ENCODE measurements at regions not wholly inside any gene's neighbourhood (a gene's known extent, or its start where the extent isn't known, plus 50 kb on each side); places are given as distances from the start of the nearest gene placed in this dataset.

DNA sequence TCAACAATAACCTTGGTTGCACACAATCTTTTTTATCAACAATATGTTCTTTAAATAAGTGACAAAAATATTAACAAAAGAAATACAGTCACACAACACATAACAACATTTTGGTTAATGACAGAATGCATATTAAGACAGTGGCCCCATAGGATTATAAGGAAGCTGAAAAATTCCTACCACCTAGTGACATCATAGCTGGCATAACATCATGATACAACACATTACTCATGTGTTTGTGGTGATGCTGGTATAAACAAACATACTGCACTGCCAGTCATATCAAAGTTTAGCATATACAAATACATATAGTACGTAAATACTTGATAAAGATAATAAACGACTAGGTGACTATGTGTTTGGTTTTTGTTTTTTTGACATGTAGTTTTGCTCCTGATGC lies 344.8 kb upstream of the POU5F2 start:
- no peak for TF ChIP-seq ZNF8 (CRISPR knock-in tag; IDR thresholded peaks at IDR 0.05)
- TF ChIP-seq ZC3H10 (CRISPR knock-in tag; IDR thresholded peaks at IDR 0.05), result no peak
- no peak for TF ChIP-seq ARNTL (CRISPR knock-in tag; IDR thresholded peaks at IDR 0.05; ENCODE audit: borderline replicate concordance, low read depth)
- no peak for TF ChIP-seq BACH2 (CRISPR knock-in tag; IDR thresholded peaks at IDR 0.05; ENCODE audit: borderline replicate concordance)
- no peak for TF ChIP-seq PPARA (CRISPR knock-in tag; IDR thresholded peaks at IDR 0.05; ENCODE audit: borderline replicate concordance)
- no peak for TF ChIP-seq ZNF565 (CRISPR knock-in tag; conservative IDR thresholded peaks at IDR 0.05; ENCODE audit: low read depth)
- no peak for TF ChIP-seq ISL1 (CRISPR knock-in tag; IDR thresholded peaks at IDR 0.05)
- TF ChIP-seq, protein P1, sequence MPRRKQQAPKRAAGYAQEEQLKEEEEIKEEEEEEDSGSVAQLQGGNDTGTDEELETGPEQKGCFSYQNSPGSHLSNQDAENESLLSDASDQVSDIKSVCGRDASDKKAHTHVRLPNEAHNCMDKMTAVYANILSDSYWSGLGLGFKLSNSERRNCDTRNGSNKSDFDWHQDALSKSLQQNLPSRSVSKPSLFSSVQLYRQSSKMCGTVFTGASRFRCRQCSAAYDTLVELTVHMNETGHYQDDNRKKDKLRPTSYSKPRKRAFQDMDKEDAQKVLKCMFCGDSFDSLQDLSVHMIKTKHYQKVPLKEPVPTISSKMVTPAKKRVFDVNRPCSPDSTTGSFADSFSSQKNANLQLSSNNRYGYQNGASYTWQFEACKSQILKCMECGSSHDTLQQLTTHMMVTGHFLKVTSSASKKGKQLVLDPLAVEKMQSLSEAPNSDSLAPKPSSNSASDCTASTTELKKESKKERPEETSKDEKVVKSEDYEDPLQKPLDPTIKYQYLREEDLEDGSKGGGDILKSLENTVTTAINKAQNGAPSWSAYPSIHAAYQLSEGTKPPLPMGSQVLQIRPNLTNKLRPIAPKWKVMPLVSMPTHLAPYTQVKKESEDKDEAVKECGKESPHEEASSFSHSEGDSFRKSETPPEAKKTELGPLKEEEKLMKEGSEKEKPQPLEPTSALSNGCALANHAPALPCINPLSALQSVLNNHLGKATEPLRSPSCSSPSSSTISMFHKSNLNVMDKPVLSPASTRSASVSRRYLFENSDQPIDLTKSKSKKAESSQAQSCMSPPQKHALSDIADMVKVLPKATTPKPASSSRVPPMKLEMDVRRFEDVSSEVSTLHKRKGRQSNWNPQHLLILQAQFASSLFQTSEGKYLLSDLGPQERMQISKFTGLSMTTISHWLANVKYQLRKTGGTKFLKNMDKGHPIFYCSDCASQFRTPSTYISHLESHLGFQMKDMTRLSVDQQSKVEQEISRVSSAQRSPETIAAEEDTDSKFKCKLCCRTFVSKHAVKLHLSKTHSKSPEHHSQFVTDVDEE (CRISPR knock-in tag; IDR thresholded peaks at IDR 0.05), result no peak
- TF ChIP-seq CSDC2 (CRISPR knock-in tag; IDR thresholded peaks at IDR 0.05), result no peak
- no peak for TF ChIP-seq ZNF70 (CRISPR knock-in tag; IDR thresholded peaks at IDR 0.05)
- TF ChIP-seq RARB (CRISPR knock-in tag; IDR thresholded peaks at IDR 0.05), result no peak
- TF ChIP-seq ZFP3 (CRISPR knock-in tag; IDR thresholded peaks at IDR 0.05), result no peak
- TF ChIP-seq ZFP30 (CRISPR knock-in tag; IDR thresholded peaks at IDR 0.05), result no peak
- no peak for TF ChIP-seq SNAI2 (CRISPR knock-in tag; IDR thresholded peaks at IDR 0.05)
- TF ChIP-seq, protein P2, sequence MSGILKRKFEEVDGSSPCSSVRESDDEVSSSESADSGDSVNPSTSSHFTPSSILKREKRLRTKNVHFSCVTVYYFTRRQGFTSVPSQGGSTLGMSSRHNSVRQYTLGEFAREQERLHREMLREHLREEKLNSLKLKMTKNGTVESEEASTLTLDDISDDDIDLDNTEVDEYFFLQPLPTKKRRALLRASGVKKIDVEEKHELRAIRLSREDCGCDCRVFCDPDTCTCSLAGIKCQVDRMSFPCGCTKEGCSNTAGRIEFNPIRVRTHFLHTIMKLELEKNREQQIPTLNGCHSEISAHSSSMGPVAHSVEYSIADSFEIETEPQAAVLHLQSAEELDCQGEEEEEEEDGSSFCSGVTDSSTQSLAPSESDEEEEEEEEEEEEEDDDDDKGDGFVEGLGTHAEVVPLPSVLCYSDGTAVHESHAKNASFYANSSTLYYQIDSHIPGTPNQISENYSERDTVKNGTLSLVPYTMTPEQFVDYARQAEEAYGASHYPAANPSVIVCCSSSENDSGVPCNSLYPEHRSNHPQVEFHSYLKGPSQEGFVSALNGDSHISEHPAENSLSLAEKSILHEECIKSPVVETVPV (CRISPR knock-in tag; IDR thresholded peaks at IDR 0.05), result no peak
- TF ChIP-seq ESRRG (CRISPR knock-in tag; IDR thresholded peaks at IDR 0.05), result no peak
- ATAC-seq, result no peak

DNA sequence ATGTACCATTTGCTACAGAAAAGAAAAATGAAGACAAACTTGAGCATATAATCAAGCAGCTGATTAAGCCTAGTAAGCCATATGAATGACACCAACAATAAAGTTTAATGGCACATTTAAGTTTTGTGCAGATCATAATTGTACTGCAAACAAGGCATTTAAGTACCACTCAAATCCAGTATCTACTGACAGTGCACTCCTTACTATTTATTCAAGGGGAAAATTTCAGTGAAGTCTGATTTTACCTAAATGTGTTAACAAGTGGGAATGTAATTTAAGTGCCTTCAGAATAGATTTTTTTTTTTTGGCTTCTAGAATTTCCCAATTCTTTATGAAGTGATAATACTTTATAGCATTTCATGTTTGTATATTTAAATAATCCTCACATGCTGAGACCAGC lies 341.0 kb upstream of the POU5F2 start:
- no peak for ATAC-seq

DNA sequence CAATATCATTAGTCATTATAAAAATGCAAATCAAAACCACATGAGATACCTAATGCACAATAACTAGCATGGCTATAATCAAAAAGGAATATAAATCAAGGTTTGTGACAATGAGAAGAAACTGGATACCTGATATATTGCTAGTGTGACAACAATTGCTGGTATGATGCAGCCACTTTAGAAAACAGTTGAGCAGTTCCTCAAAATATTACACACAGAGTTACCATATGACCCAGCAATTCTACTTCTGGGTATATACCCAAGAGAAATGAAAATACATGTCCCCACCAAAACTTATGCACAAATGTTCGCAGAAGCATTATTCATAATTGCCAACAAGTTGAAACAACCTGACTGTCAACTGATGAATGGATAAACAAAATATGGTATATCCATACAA lies 339.7 kb upstream of the POU5F2 start:
- peak; percentile 62 for TF ChIP-seq ZNF8 (CRISPR knock-in tag; IDR thresholded peaks at IDR 0.05)
- no peak for TF ChIP-seq ZNF70 (CRISPR knock-in tag; IDR thresholded peaks at IDR 0.05)
- no peak for ATAC-seq

More for the DNA sequence above, 341.0 kb upstream of the POU5F2 start:
- TF ChIP-seq GLIS3 (CRISPR knock-in tag; IDR thresholded peaks at IDR 0.05) (no peak), ZNF70 (CRISPR knock-in tag; IDR thresholded peaks at IDR 0.05) (no peak), OSR1 (CRISPR knock-in tag; IDR thresholded peaks at IDR 0.05) (no peak), ZFP3 (CRISPR knock-in tag; IDR thresholded peaks at IDR 0.05) (no peak), ZNF565 (CRISPR knock-in tag; conservative IDR thresholded peaks at IDR 0.05; ENCODE audit: low read depth) (no peak), PPARA (CRISPR knock-in tag; IDR thresholded peaks at IDR 0.05; ENCODE audit: borderline replicate concordance) (no peak), ZNF8 (CRISPR knock-in tag; IDR thresholded peaks at IDR 0.05) (no peak), RARB (CRISPR knock-in tag; IDR thresholded peaks at IDR 0.05) (no peak), ESRRG (CRISPR knock-in tag; IDR thresholded peaks at IDR 0.05) (no peak), BACH2 (CRISPR knock-in tag; IDR thresholded peaks at IDR 0.05; ENCODE audit: borderline replicate concordance) (no peak), ZFP30 (CRISPR knock-in tag; IDR thresholded peaks at IDR 0.05) (no peak), TOX (CRISPR knock-in tag; IDR thresholded peaks at IDR 0.05; ENCODE audit: borderline replicate concordance) (no peak)
- TF ChIP-seq, protein P3, sequence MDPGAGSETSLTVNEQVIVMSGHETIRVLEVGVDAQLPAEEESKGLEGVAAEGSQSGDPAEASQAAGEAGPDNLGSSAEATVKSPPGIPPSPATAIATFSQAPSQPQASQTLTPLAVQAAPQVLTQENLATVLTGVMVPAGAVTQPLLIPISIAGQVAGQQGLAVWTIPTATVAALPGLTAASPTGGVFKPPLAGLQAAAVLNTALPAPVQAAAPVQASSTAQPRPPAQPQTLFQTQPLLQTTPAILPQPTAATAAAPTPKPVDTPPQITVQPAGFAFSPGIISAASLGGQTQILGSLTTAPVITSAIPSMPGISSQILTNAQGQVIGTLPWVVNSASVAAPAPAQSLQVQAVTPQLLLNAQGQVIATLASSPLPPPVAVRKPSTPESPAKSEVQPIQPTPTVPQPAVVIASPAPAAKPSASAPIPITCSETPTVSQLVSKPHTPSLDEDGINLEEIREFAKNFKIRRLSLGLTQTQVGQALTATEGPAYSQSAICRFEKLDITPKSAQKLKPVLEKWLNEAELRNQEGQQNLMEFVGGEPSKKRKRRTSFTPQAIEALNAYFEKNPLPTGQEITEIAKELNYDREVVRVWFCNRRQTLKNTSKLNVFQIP (CRISPR knock-in tag; IDR thresholded peaks at IDR 0.05; ENCODE audit: borderline replicate concordance, low read depth), result no peak
- TF ChIP-seq, protein P2 (CRISPR knock-in tag; IDR thresholded peaks at IDR 0.05), result no peak

DNA sequence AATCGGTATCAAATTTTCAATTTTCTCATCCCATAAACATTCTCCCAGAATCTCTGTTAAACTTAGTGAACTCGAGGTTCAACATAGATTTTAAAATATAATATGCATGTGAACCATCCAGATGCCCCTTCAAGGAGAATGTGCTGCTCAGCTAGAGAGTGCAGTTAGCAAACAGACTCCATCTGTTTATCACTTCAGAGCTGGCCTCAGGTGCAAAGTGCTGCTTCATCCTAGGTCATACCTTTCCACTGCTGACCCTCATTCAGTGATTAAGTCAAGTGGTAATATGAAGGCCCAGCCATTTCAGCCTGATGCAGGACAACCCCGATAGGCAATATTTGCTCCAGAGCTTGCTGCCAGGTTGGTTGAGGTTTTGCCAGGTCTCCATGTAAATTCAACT lies 339.0 kb upstream of the POU5F2 start:
- TF ChIP-seq OSR1 (CRISPR knock-in tag; IDR thresholded peaks at IDR 0.05) (no peak), PPARA (CRISPR knock-in tag; IDR thresholded peaks at IDR 0.05; ENCODE audit: borderline replicate concordance) (no peak), ZNF8 (CRISPR knock-in tag; IDR thresholded peaks at IDR 0.05) (no peak), ZFP3 (CRISPR knock-in tag; IDR thresholded peaks at IDR 0.05) (no peak), ZNF565 (CRISPR knock-in tag; conservative IDR thresholded peaks at IDR 0.05; ENCODE audit: low read depth) (no peak), SNAI2 (CRISPR knock-in tag; IDR thresholded peaks at IDR 0.05) (no peak)
- TF ChIP-seq, protein P4, sequence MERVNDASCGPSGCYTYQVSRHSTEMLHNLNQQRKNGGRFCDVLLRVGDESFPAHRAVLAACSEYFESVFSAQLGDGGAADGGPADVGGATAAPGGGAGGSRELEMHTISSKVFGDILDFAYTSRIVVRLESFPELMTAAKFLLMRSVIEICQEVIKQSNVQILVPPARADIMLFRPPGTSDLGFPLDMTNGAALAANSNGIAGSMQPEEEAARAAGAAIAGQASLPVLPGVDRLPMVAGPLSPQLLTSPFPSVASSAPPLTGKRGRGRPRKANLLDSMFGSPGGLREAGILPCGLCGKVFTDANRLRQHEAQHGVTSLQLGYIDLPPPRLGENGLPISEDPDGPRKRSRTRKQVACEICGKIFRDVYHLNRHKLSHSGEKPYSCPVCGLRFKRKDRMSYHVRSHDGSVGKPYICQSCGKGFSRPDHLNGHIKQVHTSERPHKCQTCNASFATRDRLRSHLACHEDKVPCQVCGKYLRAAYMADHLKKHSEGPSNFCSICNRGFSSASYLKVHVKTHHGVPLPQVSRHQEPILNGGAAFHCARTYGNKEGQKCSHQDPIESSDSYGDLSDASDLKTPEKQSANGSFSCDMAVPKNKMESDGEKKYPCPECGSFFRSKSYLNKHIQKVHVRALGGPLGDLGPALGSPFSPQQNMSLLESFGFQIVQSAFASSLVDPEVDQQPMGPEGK (CRISPR knock-in tag; IDR thresholded peaks at IDR 0.05; ENCODE audit: borderline replicate concordance), result no peak
- TF ChIP-seq, protein P2 (CRISPR knock-in tag; IDR thresholded peaks at IDR 0.05), result no peak

More for the DNA sequence above, 339.0 kb upstream of the POU5F2 start:
- no peak for ATAC-seq
